Chondrocyte (in vitro differentiated cells): ENCODE measurements at regions not wholly inside any gene's neighbourhood (a gene's known extent, or its start where the extent isn't known, plus 50 kb on each side); places are given as distances from the start of the nearest gene placed in this dataset.
A peak's percentile ranks its signal among the peaks of the same experiment; 100 is the strongest.

Source experiments
- DNase-seq: peaks from one replicate; pipeline ENCODE4 v3.0.0; 2021; ENCODE audit warnings: mixed read lengths, low spot score
- H3K27ac Mint-ChIP-seq: one replicate; pipeline ENCODE4 v1.8.0; 2021; ENCODE audit warnings: mild to moderate bottlenecking, moderate library complexity, mixed read lengths; ENCODE audit not compliant: unreplicated experiment
- H3K27me3 Mint-ChIP-seq: 2 replicates; pipeline ENCODE4 v1.8.0; 2021; ENCODE audit warnings: low read depth, mixed read lengths
- H3K36me3 Mint-ChIP-seq: 2 replicates; pipeline ENCODE4 v1.8.0; 2021; ENCODE audit warnings: low read depth, mixed read lengths
- H3K4me1 Mint-ChIP-seq: 2 replicates; pipeline ENCODE4 v1.8.0; 2021; ENCODE audit warnings: low read depth, mild to moderate bottlenecking, mixed read lengths
- H3K4me3 Mint-ChIP-seq: one replicate; pipeline ENCODE4 v1.8.0; 2021; ENCODE audit warnings: mild to moderate bottlenecking, moderate library complexity, mixed read lengths; ENCODE audit not compliant: unreplicated experiment
- H3K9me3 Mint-ChIP-seq: 2 replicates; pipeline ENCODE4 v1.8.0; 2021; ENCODE audit warnings: low read depth, mixed read lengths
- CTCF ChIP-seq: fragments of 200-600 bp; sonication (generic); IDR thresholded peaks from 2 replicates; pipeline ENCODE4 v1.5.0; 2021; ENCODE audit warnings: antibody characterized with exemption, mild to moderate bottlenecking, moderate library complexity

- DNase-seq: no peak
- Mint-ChIP-seq H3K36me3 (peaks cover 2% of the 10 kb centered on the region), H3K9me3 (peaks cover 12% of the 10 kb centered on the region), H3K4me3 (no peak overlapping the region), H3K27ac (no peak overlapping the region), H3K4me1 (peaks cover 13% of the 10 kb centered on the region), H3K27me3 (no peaks in the 10 kb centered on the region)
- TF ChIP-seq CTCF: no peak
Observed at GRCh38 chr3:110749006-110749405, 322.6 kb upstream of the NECTIN3 start.

GRCh38 chr3:110750201-110750600 lies 321.4 kb upstream of the NECTIN3 start:
- Mint-ChIP-seq H3K9me3 (peaks cover 12% of the 10 kb centered on the region), H3K36me3 (no peaks in the 10 kb centered on the region), H3K27ac (no peak overlapping the region), H3K27me3 (no peaks in the 10 kb centered on the region), H3K4me1 (peaks cover 16% of the 10 kb centered on the region), H3K4me3 (no peak overlapping the region)
- TF ChIP-seq CTCF: no peak
- DNase-seq: no peak

DNA sequence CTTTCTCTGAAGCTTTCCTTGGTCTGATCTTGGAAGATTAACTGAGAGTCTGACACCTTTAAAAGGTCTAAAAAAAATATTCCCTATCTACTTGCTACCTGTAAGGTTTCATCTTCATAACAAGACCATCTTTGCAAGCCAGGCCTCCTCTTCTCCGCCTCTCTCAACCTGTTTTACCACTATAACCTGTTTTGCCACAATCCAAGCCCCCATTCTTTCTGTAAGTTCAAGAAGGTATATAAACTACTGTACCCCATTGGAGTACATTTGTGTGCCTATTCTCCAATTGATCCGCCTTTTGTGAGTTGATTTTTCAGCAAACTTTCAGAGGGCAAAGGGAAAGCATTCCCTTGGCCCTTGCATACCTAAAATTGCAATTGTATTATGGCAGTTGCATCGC lies 319.3 kb upstream of the NECTIN3 start:
- H3K4me3 Mint-ChIP-seq: no peak overlapping the region
- no peaks in the 10 kb centered on the region for H3K36me3 Mint-ChIP-seq
- H3K27me3 Mint-ChIP-seq: no peaks in the 10 kb centered on the region
- peaks cover 2% of the 10 kb centered on the region for H3K9me3 Mint-ChIP-seq
- peak overlapping the region; percentile 65 for H3K27ac Mint-ChIP-seq
- DNase-seq: no peak
- no peak for TF ChIP-seq CTCF
- peaks cover 16% of the 10 kb centered on the region for H3K4me1 Mint-ChIP-seq

- DNase-seq: no peak
- no peaks in the 10 kb centered on the region for H3K27me3 Mint-ChIP-seq
- no peaks in the 10 kb centered on the region for H3K36me3 Mint-ChIP-seq
- H3K9me3 Mint-ChIP-seq: peaks cover 2% of the 10 kb centered on the region
- TF ChIP-seq CTCF: no peak
- peaks cover 16% of the 10 kb centered on the region for H3K4me1 Mint-ChIP-seq
- no peak overlapping the region for H3K27ac Mint-ChIP-seq
- H3K4me3 Mint-ChIP-seq: no peak overlapping the region
Observed at GRCh38 chr3:110753516-110753915, 318.1 kb upstream of the NECTIN3 start.

GRCh38 chr3:110754212-110754916 lies 317.3 kb upstream of the NECTIN3 start:
- Mint-ChIP-seq H3K27ac (no peak overlapping the region), H3K4me1 (peaks cover 16% of the 10 kb centered on the region), H3K36me3 (no peaks in the 10 kb centered on the region), H3K4me3 (no peak overlapping the region), H3K9me3 (peaks cover 2% of the 10 kb centered on the region), H3K27me3 (no peaks in the 10 kb centered on the region)
- no peak for TF ChIP-seq CTCF
- DNase-seq: no peak
